GM12878 (cell line): ENCODE measurements at regions not wholly inside any gene's neighbourhood (a gene's known extent, or its start where the extent isn't known, plus 50 kb on each side); places are given as distances from the start of the nearest gene placed in this dataset.

Source experiments
- NFIC ChIP-seq: IDR thresholded peaks from 2 replicates; pipeline ENCODE4 v1.6.1; 2012; ENCODE audit warnings: low read depth, mild to moderate bottlenecking, inconsistent platforms, low read length, moderate library complexity
- POLR2A ChIP-seq: IDR thresholded peaks from 2 replicates; pipeline ENCODE4 v1.6.1; 2011; ENCODE audit warnings: low read depth, mild to moderate bottlenecking, low read length
- RAD21 ChIP-seq: IDR thresholded peaks from 2 replicates; pipeline ENCODE4 v1.6.1; 2011; ENCODE audit warnings: mild to moderate bottlenecking, low read depth, low read length, moderate library complexity; ENCODE audit not compliant: insufficient read depth
- RCOR1 ChIP-seq: conservative IDR thresholded peaks from 2 replicates; pipeline ENCODE4 v1.6.1; 2012; ENCODE audit warnings: low read depth, low read length, improper control_type of control experiment
- TF ChIP-seq, protein P1 (sequence below): IDR thresholded peaks from 2 replicates; pipeline ENCODE4 v1.6.1; 2011; ENCODE audit warnings: low read depth, mild to moderate bottlenecking, low read length, moderate library complexity, borderline replicate concordance; ENCODE audit errors: extremely low read depth
- TF ChIP-seq, protein P2 (sequence below), 3 experiments: IDR thresholded peaks in 2 of 3; conservative IDR thresholded peaks in 1 of 3; 2 replicates each; pipeline ENCODE4 v1.5.1; 2011; ENCODE audit warnings: low read depth in 3 of 3, low read length in 3 of 3, mild to moderate bottlenecking in 3 of 3, control low read depth in 2 of 3, moderate library complexity in 2 of 3, inconsistent platforms in 1 of 3, mixed read lengths in 1 of 3; ENCODE audit not compliant: control insufficient read depth in 2 of 3, insufficient read depth in 1 of 3; ENCODE audit errors: extremely low read depth in 1 of 3
- TF ChIP-seq, protein P3 (sequence below): IDR thresholded peaks from 2 replicates; pipeline ENCODE4 v1.6.1; 2012; ENCODE audit warnings: low read length, inconsistent platforms
- TF ChIP-seq, protein P4 (sequence below): fragments of 450-650 bp; conservative IDR thresholded peaks from 2 replicates; pipeline ENCODE4 v1.6.1; 2017; ENCODE audit warnings: mild to moderate bottlenecking, moderate library complexity

DNA sequence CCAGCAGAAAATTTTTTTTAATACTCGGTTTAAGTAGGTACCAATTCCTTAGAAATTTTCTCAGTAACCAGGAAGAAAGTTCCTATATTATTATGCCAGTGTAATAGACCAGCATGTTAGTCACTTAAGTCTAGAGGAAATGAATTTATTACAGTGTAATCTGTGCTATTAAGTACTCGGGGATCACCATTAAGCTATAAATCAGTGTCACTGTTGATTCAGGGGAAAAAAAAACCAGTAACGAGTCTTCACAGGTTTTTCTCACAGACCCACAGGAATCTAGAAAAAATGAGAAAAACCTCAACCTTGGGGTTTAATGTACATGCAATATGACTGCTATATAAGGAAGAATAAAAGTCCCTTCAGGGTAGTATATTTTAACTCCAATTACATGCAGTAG is 138.3 kb upstream of the IL1RAPL2 start:
- TF ChIP-seq, protein P1, sequence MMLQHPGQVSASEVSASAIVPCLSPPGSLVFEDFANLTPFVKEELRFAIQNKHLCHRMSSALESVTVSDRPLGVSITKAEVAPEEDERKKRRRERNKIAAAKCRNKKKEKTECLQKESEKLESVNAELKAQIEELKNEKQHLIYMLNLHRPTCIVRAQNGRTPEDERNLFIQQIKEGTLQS = no peak
- TF ChIP-seq, protein P2, sequence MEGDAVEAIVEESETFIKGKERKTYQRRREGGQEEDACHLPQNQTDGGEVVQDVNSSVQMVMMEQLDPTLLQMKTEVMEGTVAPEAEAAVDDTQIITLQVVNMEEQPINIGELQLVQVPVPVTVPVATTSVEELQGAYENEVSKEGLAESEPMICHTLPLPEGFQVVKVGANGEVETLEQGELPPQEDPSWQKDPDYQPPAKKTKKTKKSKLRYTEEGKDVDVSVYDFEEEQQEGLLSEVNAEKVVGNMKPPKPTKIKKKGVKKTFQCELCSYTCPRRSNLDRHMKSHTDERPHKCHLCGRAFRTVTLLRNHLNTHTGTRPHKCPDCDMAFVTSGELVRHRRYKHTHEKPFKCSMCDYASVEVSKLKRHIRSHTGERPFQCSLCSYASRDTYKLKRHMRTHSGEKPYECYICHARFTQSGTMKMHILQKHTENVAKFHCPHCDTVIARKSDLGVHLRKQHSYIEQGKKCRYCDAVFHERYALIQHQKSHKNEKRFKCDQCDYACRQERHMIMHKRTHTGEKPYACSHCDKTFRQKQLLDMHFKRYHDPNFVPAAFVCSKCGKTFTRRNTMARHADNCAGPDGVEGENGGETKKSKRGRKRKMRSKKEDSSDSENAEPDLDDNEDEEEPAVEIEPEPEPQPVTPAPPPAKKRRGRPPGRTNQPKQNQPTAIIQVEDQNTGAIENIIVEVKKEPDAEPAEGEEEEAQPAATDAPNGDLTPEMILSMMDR (IDR thresholded peaks at IDR 0.05 in 2 of 3, conservative IDR thresholded peaks at IDR 0.05 in 1 of 3; ENCODE audit: control insufficient read depth in 2 of 3, extremely low read depth in 1 of 3, insufficient read depth in 1 of 3, low read depth in 3 of 3, low read length in 3 of 3) = no peak
- TF ChIP-seq, protein P3, sequence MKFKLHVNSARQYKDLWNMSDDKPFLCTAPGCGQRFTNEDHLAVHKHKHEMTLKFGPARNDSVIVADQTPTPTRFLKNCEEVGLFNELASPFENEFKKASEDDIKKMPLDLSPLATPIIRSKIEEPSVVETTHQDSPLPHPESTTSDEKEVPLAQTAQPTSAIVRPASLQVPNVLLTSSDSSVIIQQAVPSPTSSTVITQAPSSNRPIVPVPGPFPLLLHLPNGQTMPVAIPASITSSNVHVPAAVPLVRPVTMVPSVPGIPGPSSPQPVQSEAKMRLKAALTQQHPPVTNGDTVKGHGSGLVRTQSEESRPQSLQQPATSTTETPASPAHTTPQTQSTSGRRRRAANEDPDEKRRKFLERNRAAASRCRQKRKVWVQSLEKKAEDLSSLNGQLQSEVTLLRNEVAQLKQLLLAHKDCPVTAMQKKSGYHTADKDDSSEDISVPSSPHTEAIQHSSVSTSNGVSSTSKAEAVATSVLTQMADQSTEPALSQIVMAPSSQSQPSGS = no peak
- TF ChIP-seq RCOR1 (no peak), POLR2A (no peak), RAD21 (no peak), NFIC (no peak)
- TF ChIP-seq, protein P4, sequence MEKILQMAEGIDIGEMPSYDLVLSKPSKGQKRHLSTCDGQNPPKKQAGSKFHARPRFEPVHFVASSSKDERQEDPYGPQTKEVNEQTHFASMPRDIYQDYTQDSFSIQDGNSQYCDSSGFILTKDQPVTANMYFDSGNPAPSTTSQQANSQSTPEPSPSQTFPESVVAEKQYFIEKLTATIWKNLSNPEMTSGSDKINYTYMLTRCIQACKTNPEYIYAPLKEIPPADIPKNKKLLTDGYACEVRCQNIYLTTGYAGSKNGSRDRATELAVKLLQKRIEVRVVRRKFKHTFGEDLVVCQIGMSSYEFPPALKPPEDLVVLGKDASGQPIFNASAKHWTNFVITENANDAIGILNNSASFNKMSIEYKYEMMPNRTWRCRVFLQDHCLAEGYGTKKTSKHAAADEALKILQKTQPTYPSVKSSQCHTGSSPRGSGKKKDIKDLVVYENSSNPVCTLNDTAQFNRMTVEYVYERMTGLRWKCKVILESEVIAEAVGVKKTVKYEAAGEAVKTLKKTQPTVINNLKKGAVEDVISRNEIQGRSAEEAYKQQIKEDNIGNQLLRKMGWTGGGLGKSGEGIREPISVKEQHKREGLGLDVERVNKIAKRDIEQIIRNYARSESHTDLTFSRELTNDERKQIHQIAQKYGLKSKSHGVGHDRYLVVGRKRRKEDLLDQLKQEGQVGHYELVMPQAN = no peak
